NCI-H146 (cell line): ENCODE measurements at regions not wholly inside any gene's neighbourhood (a gene's known extent, or its start where the extent isn't known, plus 50 kb on each side); places are given as distances from the start of the nearest gene placed in this dataset.
A peak's percentile ranks its signal among the peaks of the same experiment; 100 is the strongest.

Experiments
- DNase-seq: peaks from one replicate; lab custom pipeline; 2025; lab: John Stamatoyannopoulos, UW

DNA sequence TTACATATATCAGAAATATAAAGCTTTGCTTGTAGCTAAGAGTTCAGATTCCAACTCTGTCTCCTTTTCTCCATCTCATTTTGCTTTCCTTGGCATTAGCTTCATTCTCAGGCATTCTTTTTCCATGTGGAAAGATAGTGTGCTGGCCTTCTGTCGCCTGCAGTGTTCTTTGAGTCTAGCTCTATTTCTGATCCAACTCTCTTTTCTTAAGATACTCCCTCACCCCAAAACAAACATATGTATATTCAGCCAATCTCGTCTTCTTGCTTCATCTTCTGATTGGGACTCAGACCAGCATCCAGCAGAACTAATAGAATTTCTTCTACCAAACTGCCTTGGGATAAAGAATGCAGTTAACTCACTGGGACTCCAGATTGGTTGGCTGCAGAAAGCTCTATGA is 532.2 kb downstream of the MID1IP1 start:
- DNase-seq, result no peak

GRCh38 chrX:39335513-39336235 is 534.4 kb downstream of the MID1IP1 start:
- peak; percentile 63 for DNase-seq

- DNase-seq, result peak; percentile 33
These were observed 535.5 kb downstream of the MID1IP1 start for GRCh38 chrX:39336671-39337311.

DNA sequence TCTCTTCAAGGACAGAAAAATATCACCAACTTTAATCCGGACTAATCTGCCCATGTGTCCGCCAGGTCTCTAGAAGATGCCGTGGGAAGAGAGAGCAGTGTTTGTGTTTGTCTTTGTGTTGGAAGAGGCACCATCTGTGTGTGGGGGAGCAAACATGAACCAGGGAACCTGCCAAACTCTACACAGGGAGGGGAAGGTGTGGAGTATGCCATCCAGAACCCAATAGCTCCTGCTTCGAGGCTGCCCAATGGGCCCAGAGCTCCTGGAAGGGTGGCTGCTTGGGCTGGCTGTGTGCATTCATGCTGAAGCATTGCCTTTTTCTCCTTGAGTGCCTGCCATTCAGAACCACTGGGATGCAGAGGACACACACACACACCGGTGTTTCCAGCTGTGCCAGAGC is 536.2 kb downstream of the MID1IP1 start:
- peak; percentile 21 for DNase-seq

DNA sequence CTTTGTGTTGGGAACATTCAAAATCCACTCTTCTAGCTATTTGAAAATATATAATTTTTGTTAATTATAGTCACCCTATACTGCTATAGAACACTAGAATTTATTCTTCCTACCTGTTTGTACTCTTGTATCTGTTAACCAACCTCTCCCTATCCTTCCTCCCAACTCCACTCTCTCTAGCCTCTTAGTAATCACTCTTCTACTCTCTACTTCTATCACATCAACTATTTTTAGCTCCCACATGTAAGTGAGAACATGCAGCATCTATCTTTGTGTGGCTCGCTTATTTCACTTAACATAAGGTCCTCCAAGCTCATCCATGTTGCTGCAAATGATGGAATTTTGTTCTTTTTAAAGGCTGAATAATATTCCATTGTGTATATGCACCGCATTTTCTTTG is 537.3 kb downstream of the MID1IP1 start:
- no peak for DNase-seq

GRCh38 chrX:39356119-39356807 is 555.0 kb downstream of the MID1IP1 start:
- DNase-seq, result no peak

DNA sequence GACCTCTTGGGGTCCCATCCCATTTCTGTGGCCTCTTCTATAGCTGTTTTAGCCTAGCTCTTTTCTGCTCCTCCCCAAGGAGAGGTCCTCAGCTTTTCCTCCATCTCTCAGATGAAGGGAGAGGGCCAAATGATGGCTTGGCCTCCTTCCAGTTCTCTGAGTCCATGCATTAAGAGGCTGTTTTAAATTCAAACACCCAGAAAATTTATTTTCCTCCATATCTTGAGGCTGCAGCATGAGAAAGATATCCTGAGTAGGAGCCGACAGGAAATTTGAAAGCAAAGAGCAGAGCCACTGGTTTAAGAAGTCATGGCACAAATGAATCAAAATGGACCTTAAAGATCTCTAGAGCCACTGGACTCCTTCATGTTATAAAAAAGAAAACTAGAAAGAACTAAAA is 558.8 kb downstream of the MID1IP1 start:
- DNase-seq, result no peak

GRCh38 chrX:39361736-39362135 is 560.5 kb downstream of the MID1IP1 start:
- DNase-seq, result no peak

DNA sequence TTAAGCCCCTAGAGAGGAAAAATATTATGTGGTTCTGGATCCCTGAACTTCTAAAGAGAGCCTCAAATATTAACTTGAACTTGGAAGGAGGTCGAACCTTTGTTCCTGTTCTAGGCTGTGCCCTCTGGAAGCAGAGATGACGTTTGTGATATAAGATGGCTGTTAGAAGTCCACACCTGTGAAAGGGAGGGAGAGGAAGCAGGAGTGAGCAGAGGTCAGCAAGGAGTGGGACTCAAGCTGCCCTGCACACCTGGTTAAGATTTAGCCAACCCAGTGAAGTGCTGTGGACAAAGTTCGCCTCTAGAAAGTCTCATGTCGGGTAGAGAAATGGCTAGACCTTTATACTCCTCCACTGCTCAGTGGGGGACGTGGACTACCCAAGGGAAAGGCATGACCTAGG is 566.2 kb downstream of the MID1IP1 start:
- no peak for DNase-seq

DNA sequence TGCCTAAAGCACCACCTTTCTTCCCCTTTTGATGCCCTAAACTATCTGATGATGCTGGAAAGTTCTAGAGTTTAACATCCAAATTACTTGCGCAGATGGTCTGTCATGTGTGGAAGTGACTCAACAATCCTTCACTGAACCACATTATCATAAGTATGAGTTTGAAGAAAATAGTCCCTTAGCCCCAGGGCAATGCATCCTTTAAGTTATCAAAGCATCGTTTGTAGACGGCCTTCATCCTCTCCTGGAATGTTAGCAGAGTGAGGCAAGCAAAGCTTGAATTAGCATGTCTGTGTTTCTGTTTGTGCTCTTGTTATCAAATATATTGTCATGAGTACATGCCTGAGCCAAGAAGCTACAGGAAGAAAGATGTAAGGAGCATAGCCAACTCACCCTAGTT is 570.9 kb downstream of the MID1IP1 start:
- DNase-seq, result no peak

DNA sequence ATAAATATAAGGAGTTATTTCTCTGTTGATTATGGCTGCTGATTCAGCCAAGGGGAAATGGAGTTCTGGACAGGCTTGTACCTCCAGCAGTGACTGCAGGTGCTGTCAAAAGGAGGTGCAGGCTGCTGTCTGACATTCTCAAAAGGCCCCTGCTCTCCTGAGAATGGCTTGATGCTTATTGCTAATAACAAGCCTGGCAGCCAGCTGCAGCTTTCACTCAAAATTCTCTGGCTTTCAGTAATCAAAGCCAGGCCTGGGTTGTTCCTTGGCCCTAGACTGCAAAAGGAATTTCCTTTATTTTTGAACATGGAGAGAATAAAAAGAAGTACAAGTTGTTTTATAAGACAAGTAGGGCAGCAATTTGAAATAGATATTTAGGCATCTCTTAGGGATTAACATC is 575.9 kb downstream of the MID1IP1 start:
- DNase-seq, result no peak

- no peak for DNase-seq
These were observed 576.5 kb downstream of the MID1IP1 start for GRCh38 chrX:39377773-39378172.

DNA sequence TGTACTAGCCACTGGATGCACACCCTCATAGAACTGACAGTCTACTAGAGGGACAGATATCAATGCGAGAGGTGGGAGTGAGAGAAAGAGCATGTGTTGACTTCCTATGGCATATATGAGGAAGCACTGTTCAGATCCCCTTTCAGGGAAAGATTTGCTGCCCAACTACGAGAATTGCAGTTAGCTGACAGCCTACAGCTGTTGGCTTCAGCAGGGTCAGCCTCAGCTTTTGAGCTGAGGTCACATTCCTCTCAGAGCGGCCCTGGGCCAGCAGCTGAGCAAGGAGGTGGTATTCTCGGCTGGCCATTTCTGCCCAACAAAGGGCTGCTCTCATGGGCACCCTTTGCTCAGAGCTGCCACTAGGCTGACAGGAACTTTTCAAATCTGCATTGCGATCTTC is 580.2 kb downstream of the MID1IP1 start:
- no peak for DNase-seq

- DNase-seq, result peak; percentile 32
These were observed 583.7 kb downstream of the MID1IP1 start for GRCh38 chrX:39384996-39385395.

DNA sequence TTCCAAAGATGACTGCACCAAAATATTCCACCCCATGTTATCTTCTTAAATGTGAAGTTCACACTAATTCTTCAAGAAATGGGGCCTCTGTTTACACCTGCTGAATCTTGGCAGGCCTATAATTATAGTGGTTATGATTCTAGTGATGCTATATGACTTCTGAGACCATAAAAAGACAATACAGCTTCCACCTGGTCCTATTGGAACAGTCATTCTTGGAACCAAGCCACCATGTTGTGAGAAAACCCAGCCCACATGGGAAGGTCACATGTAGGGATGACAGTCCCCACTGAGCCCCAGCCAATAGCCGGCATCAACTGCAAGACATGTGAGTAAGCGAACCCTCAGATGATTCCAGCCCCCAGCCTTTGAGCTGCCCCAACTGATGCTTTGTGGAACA is 587.5 kb downstream of the MID1IP1 start:
- DNase-seq, result no peak

DNA sequence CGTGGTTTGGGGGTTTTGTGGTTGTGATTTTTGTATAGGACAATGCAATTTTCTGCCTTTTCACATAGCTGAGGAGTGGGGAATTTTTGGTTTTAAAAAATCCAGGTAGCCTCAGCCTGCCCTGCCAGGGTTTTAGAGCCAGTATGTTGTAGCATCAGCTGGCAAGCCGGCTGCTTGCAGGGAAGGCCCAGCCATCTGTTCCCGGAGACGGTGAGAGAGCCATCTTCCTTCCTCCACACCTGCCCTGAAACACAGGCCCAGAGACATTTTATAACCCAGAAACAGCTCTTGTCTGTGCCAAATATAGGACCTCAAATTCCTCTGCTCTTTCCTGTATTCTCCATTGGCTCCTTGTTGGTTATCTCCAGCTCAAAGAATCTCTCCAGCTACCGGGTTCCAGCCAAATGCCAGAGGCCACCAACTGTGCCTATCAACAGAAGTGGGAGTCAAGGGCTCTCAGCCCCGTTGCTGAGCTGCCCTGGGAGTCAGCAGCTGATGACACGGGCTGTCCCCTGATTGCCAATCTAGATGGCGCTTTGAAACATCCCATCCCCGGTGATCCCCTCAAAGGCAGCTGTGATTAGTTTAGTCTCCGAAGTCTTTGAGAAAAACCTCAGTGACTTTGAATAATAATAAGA is 595.2 kb downstream of the MID1IP1 start:
- DNase-seq, result peak; percentile 40

- peak; percentile 88 for DNase-seq
These were observed 596.4 kb downstream of the MID1IP1 start for GRCh38 chrX:39397561-39398199.

- DNase-seq, result peak; percentile 64
These were observed 597.1 kb downstream of the MID1IP1 start for GRCh38 chrX:39398215-39398962.

- DNase-seq, result no peak
These were observed 597.7 kb downstream of the MID1IP1 start for GRCh38 chrX:39398963-39399261.

GRCh38 chrX:39399387-39399786 is 598.1 kb downstream of the MID1IP1 start:
- DNase-seq, result no peak

DNA sequence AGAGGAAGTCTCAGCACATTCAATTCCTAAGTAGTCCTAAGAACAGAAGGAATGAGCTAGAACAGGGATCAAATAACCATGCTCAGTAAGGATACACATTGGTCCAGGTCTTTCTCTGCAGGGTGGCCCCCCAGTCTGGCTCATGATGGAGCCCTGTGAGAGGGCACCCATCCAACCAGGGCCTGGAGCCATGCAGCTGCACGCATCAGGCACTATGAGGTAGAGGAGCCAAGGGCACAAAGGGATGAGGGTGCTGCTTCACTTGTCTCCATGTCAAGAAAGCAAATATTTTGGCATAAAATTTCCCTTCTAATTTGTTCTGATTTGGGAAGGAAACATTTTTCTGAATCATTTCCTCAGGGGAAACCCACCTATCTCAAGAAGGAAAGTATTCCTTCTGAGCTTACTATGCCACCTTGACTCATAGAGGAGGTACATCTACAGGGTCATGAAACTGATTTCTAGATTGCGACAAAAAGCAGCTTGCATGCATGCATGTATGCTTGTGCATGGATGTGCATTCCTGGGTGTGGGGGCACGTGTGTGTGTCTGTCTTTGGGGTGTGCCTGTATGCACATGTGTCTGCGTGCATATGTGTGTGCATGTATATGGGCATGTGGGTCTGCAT is 600.3 kb downstream of the MID1IP1 start:
- DNase-seq, result no peak
